ENCODE measurements at regions not wholly inside any gene's neighbourhood (a gene's known extent, or its start where the extent isn't known, plus 50 kb on each side); places are given as distances from the start of the nearest gene placed in this dataset.
"Not testable (repeated sequence)": the region's sequence is repeated elsewhere in the genome, so short reads cannot be mapped to it uniquely, and the experiment has no call there.

GRCh38 chr5:39946356-39947045 is 521.7 kb upstream of the DAB2 start:
- DNase-seq = no peak

GRCh38 chr5:39945870-39946269 is 521.1 kb upstream of the DAB2 start:
- no peak for DNase-seq

DNA sequence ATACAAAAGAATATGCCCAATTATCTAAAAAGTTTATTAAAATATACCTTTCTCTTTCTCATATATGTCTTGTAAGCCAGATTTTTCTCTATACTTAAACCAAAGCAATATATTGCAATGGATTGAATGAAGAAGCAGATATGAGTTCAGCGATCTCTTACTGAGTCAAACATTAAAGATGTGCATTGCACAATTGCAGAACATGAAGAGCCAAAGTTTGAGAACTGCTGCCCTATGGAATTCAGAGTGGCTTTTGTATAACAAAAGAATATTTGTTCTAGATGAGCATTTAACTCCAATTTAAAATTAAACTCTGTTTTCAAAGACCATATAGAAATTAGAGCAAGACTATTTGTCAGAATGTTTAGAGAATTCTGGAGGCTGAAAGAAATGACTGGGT is 519.0 kb upstream of the DAB2 start:
- DNase-seq = no peak

- no peak for DNase-seq
These were observed 517.8 kb upstream of the DAB2 start for GRCh38 chr5:39942606-39943005.

GRCh38 chr5:39941416-39941815 is 516.6 kb upstream of the DAB2 start:
- no peak for DNase-seq

DNA sequence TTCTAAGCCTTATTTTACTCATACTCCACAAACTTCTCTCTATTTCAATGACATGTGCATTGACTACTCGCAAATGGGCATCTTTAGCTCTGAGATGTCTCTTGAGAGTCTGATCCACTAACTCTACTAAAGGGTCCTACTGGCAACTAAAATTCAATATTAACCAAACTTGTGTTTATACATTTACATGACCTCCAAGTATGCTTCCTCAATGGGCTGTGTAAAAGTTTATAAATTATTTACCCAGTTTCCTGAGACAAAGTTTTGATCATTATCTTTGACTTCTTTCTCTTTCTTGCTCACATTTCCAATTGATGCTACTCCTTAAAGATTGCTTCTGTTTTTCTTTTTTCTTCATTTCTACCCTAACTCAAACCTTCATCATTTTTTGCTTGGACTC is 510.1 kb upstream of the DAB2 start:
- no peak for DNase-seq

- DNase-seq = no peak
These were observed 508.3 kb upstream of the DAB2 start for GRCh38 chr5:39933061-39933460.

- DNase-seq = no peak
These were observed 503.9 kb upstream of the DAB2 start for GRCh38 chr5:39928709-39929108.

GRCh38 chr5:39919876-39920275 is 495.1 kb upstream of the DAB2 start:
- no peak for DNase-seq

GRCh38 chr5:39912906-39913305 is 488.1 kb upstream of the DAB2 start:
- no peak for DNase-seq

DNA sequence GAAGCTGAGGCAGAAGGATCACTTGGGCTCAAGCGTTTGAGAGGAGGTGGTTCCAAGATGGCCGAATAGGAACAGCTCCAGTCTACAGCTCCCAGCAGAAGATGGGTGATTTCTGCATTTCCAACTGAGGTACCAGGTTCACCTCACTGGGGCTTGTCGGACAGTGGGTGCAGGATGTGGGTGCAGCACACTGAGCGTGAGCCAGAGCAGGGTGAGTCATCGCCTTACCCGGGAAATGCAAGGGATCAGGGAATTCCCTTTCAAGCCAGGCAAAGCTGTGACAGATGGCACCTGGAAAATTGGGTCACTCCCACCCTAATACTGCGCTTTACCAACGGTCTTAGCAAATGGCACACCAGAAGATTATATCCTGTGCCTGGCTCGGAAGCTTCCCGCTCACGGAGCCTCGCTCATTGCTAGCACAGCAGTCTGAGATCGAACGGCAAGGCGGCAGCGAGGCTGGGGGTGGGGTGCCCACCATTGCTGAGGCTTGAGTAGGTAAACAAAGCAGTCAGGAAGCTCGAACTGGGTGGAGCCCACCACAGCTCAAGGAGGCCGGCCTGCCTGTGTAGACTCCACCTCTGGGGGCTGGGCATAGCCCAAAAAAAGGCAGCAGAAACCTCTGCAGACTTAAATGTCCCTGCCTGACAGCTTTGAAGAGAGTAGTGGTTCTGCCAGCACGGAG is 482.6 kb upstream of the DAB2 start:
- DNase-seq = not testable (repeated sequence)

DNA sequence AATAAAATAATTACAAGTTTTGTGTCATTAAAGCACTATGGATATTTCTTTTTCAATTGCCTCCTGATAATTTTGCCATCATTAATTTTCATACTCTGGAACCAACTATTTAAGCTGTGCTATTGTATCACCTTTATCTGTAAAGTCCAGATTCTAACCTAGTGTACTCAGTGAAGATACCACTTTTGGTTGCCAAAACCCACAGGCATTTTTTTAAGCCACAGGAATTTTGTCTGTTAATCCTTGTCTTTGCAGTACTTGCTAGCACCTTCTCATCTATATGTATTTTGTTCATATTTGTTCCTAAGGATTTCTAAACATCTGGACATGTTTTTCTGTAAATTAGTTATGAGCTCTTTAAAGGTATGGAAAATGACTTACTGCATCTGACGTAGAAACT is 481.4 kb upstream of the DAB2 start:
- DNase-seq = no peak

- DNase-seq = no peak
These were observed 480.6 kb upstream of the DAB2 start for GRCh38 chr5:39905356-39905755.

DNA sequence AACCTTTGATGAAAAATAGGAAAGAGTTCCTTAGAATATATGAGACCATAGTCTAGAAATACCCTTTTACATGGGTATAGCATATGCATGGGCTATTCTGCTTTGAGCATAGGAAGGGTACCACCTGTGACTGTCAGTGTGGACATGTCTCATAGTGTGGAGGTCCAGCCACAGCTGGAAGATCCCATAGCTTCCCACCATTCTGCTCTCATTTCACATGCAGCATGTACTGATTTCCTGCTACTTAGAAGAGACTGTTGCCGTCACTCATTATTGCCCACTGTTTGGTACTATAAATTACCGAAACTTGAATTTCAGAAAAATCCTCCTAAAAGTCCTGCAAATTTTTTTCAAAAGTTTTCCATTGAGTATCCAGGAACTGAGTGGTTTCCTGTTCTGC is 477.8 kb upstream of the DAB2 start:
- DNase-seq = no peak

- no peak for DNase-seq
These were observed 474.0 kb upstream of the DAB2 start for GRCh38 chr5:39898731-39899130.

GRCh38 chr5:39896706-39897105 is 471.9 kb upstream of the DAB2 start:
- DNase-seq = no peak

DNA sequence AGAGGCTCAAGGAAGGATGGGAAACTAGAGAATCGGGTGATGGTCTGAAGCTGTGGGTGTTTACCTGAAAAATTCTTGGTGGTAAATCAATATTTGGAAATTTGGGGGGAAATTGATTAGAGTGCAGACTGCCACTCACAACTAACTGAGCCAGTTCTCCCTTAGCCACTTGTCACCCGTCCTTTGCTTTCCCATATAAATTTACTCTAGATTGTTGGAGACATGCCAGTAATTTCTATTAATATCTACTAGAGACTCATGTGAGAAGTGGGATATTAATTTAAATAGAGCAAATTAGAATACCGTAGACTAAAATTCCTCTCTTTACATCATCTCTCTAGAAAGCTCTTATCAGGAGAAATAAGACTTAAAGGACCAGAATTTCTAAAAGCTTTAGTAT is 471.3 kb upstream of the DAB2 start:
- DNase-seq = no peak

DNA sequence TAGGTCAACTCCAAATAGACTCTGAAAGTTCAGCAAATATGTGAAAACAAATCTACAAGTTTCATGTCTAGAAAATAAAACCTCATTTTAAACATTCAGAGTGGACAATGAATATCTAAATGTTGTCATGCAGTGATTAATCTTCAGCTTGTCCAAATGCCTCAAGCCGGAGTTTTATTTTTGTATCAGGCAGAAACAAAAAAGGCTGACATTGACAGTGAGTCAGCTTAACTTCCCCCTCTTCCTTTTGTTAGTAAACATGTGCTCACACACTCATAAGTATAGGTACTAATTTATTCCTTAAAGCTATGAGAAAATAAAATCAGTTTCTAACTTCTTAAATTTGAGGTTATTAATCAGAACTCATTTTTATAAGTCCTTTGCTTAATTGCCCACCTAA is 467.9 kb upstream of the DAB2 start:
- no peak for DNase-seq

- DNase-seq = no peak
These were observed 466.6 kb upstream of the DAB2 start for GRCh38 chr5:39891376-39891775.

DNA sequence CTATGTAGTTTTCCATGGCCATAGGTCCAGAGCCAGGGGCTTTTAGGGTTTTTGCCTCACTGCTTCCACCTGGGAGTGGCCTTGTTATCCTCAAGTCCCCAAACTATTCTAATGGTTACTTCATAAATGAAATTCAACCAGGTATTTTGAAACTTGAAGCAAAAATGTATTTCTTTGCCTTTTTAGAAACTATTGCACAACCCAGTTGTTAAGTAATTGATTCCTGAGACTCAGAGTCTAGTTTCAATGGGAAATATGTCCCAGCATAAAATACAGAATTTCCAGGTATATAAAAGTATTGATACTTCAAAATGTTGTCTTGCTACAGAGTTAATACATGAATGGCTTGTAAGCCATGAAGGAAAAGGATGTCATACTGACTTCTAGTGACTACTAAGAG is 456.2 kb upstream of the DAB2 start:
- DNase-seq = no peak

DNA sequence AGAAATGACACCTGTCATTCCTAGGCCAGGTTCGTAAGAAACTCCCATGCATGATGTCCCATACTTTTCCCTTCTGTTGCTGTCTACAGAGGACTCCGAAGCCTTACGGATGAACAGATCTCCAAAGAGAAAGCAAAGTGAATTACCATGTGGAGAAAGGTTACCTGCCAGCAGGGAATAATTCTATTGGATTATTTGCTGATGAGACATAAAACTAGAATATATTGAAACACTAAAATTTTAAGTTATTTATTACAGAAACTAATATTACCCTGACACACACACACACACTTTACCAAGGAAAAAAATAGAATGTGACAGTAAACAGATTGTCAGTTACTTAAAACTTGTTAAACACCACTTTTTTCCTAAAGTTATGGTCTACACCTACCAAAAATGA is 452.7 kb upstream of the DAB2 start:
- DNase-seq = no peak

DNA sequence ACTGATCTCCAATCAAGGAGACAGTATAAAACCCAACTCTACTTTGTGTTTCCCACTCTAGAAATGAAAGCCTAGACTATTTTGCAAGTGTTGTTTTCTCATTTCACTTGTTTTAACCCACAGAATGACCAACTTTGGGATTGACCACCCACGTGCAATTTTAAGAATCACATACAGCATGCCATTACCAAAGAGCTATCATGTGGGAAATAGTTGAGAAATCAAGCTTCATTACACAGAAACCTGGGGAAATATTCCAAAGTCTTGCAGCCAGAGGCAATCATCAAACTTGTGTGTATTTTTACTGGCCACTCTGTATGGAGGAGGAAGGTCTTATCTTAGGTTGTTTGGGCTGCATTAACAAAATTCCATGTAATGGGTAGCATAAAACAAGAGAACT is 451.4 kb upstream of the DAB2 start:
- DNase-seq = no peak

- no peak for DNase-seq
These were observed 445.4 kb upstream of the DAB2 start for GRCh38 chr5:39870137-39870536.

- DNase-seq = no peak
These were observed 444.6 kb upstream of the DAB2 start for GRCh38 chr5:39869396-39869795.

DNA sequence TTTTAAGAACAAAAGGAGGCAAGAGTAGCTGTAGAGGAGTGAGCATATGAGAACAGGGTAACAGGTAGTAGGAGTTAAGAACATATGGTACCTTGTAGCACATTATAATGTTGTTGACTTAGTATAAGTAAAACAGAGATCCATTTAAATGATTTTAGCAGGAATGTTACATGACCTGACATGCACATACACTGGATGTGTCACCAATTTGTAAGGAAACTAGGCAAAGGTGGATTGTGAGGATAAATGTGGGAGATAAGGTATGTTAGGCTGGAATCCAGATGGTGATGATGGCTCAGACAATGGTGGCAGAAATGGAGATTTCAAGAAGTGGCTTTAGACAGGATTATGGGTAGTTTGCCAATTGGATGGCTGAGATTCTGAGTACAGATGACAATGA is 443.1 kb upstream of the DAB2 start:
- DNase-seq = no peak

Measured in left hindlimb (tissue), 1 donor.